Retinal pigment epithelial cell (primary cell): ENCODE measurements at regions not wholly inside any gene's neighbourhood (a gene's known extent, or its start where the extent isn't known, plus 50 kb on each side); places are given as distances from the start of the nearest gene placed in this dataset.

Source experiments
- DNase-seq: peaks from one replicate; pipeline ENCODE4 v3.0.0-alpha.2; 2010; ENCODE audit warnings: low read depth
- H3K4me3 ChIP-seq: 2 replicates; pipeline ENCODE4 v1.5.1; 2011; ENCODE audit warnings: mild to moderate bottlenecking, low read length, control low read depth, moderate library complexity
- CTCF ChIP-seq: conservative IDR thresholded peaks from 2 replicates; pipeline ENCODE4 v1.5.1; 2011; ENCODE audit warnings: low read depth, low read length, control low read depth, inconsistent platforms

GRCh38 chr17:34199932-34200534, 55.1 kb upstream of the CCL2 start:
- DNase-seq, result peak; percentile 47
- H3K4me3 ChIP-seq, result no peak overlapping the region
- peak; percentile 100 for TF ChIP-seq CTCF

- TF ChIP-seq CTCF, result no peak
- DNase-seq, result no peak
- no peak overlapping the region for H3K4me3 ChIP-seq
Observed at GRCh38 chr17:34201225-34201624, 53.9 kb upstream of the CCL2 start.

- no peak for TF ChIP-seq CTCF
- no peak overlapping the region for H3K4me3 ChIP-seq
- DNase-seq, result no peak
Observed at GRCh38 chr17:34201767-34202166, 53.3 kb upstream of the CCL2 start.

GRCh38 chr17:34203018-34203638, 52.0 kb upstream of the CCL2 start:
- no peak for TF ChIP-seq CTCF
- H3K4me3 ChIP-seq, result no peak overlapping the region
- no peak for DNase-seq

GRCh38 chr17:34204402-34204801, 50.7 kb upstream of the CCL2 start:
- DNase-seq, result no peak
- no peak overlapping the region for H3K4me3 ChIP-seq
- no peak for TF ChIP-seq CTCF
